Right ventricle myocardium inferior (tissue), 1 donor: ENCODE measurements at regions not wholly inside any gene's neighbourhood (a gene's known extent, or its start where the extent isn't known, plus 50 kb on each side); places are given as distances from the start of the nearest gene placed in this dataset.

Source experiments
- ATAC-seq: fragments of 200-7000 bp; cut with Tn5 transposase; one replicate; pipeline ENCODE4 v1.9.1; 2020; ENCODE audit warnings: mild to moderate bottlenecking, moderate library complexity
- DNase-seq: peaks from one replicate; pipeline ENCODE4 v3.0.0; 2021; ENCODE audit errors: missing footprints
- intact Hi-C: fragments of 100-400 bp; cut with DNase I; formaldehyde crosslinking; loops from one replicate; pipeline ENCODE4 v1.11.0; 2022
- donor health status: DM: no; HTN: yes; CAD: no; lungs with severe emphysema.

GRCh38 chr16:80323187-80323807 lies 217.5 kb upstream of the DYNLRB2 start:
- ATAC-seq (no peak), DNase-seq (no peak)

GRCh38 chr16:80319181-80319580 lies 221.6 kb upstream of the DYNLRB2 start:
- no peak for ATAC-seq
- intact Hi-C loops: no loop called here
- no peak for DNase-seq

More at GRCh38 chr16:80323187-80323807, 217.5 kb upstream of the DYNLRB2 start:
- intact Hi-C loops: no loop called here

- intact Hi-C loops: no loop called here
- DNase-seq: no peak
These were observed 222.7 kb upstream of the DYNLRB2 start for GRCh38 chr16:80318107-80318506.

GRCh38 chr16:80317599-80318037 lies 223.2 kb upstream of the DYNLRB2 start:
- DNase-seq (no peak), ATAC-seq (no peak)
- intact Hi-C loops: no loop called here

More at GRCh38 chr16:80318107-80318506, 222.7 kb upstream of the DYNLRB2 start:
- no peak for ATAC-seq

- ATAC-seq (no peak), DNase-seq (no peak)
- intact Hi-C loops: no loop called here
These were observed 223.7 kb upstream of the DYNLRB2 start for GRCh38 chr16:80317116-80317515.

- ATAC-seq (no peak), DNase-seq (no peak)
- intact Hi-C loops: no loop called here
These were observed 226.8 kb upstream of the DYNLRB2 start for GRCh38 chr16:80314042-80314441.

- ATAC-seq (no peak), DNase-seq (no peak)
- intact Hi-C loops: no loop called here
These were observed 231.6 kb upstream of the DYNLRB2 start for GRCh38 chr16:80309178-80309577.

- ATAC-seq: no peak
- intact Hi-C loops: no loop called here
- DNase-seq: no peak
These were observed 235.4 kb upstream of the DYNLRB2 start for GRCh38 chr16:80305410-80305809.

GRCh38 chr16:80303691-80304090 lies 237.1 kb upstream of the DYNLRB2 start:
- ATAC-seq (no peak), DNase-seq (no peak)
- intact Hi-C loops: no loop called here

GRCh38 chr16:80300876-80301275 lies 239.9 kb upstream of the DYNLRB2 start:
- DNase-seq: no peak
- no peak for ATAC-seq
- intact Hi-C loops: no loop called here

- DNase-seq (no peak), ATAC-seq (no peak)
- intact Hi-C loops: no loop called here
These were observed 240.3 kb upstream of the DYNLRB2 start for GRCh38 chr16:80300456-80300855.

GRCh38 chr16:80299416-80299815 lies 241.4 kb upstream of the DYNLRB2 start:
- ATAC-seq: no peak
- intact Hi-C loops: no loop called here
- no peak for DNase-seq

- DNase-seq (no peak), ATAC-seq (no peak)
- intact Hi-C loops: no loop called here
These were observed 242.1 kb upstream of the DYNLRB2 start for GRCh38 chr16:80298676-80299075.

- ATAC-seq (no peak), DNase-seq (no peak)
- intact Hi-C loops: no loop called here
These were observed 244.8 kb upstream of the DYNLRB2 start for GRCh38 chr16:80296034-80296433.

GRCh38 chr16:80294172-80294571 lies 246.6 kb upstream of the DYNLRB2 start:
- ATAC-seq (no peak), DNase-seq (no peak)
- intact Hi-C loops: no loop called here

- ATAC-seq: peak; percentile 71
- DNase-seq: no peak
- intact Hi-C loops: no loop called here
These were observed 252.2 kb upstream of the DYNLRB2 start for GRCh38 chr16:80288616-80289015.

- ATAC-seq (no peak), DNase-seq (no peak)
- intact Hi-C loops: no loop called here
These were observed 253.1 kb upstream of the DYNLRB2 start for GRCh38 chr16:80287674-80288073.

GRCh38 chr16:80285104-80285503 lies 255.7 kb upstream of the DYNLRB2 start:
- DNase-seq: no peak
- intact Hi-C loops: no loop called here
- ATAC-seq: no peak

GRCh38 chr16:80283466-80284392 lies 257.1 kb upstream of the DYNLRB2 start:
- ATAC-seq: no peak
- no peak for DNase-seq
- intact Hi-C loops: no loop called here

GRCh38 chr16:80280557-80280956 lies 260.2 kb upstream of the DYNLRB2 start:
- DNase-seq: no peak
- ATAC-seq: no peak
- intact Hi-C loops: no loop called here
